ENCODE measurements at regions not wholly inside any gene's neighbourhood (a gene's known extent, or its start where the extent isn't known, plus 50 kb on each side); places are given as distances from the start of the nearest gene placed in this dataset.

DNA sequence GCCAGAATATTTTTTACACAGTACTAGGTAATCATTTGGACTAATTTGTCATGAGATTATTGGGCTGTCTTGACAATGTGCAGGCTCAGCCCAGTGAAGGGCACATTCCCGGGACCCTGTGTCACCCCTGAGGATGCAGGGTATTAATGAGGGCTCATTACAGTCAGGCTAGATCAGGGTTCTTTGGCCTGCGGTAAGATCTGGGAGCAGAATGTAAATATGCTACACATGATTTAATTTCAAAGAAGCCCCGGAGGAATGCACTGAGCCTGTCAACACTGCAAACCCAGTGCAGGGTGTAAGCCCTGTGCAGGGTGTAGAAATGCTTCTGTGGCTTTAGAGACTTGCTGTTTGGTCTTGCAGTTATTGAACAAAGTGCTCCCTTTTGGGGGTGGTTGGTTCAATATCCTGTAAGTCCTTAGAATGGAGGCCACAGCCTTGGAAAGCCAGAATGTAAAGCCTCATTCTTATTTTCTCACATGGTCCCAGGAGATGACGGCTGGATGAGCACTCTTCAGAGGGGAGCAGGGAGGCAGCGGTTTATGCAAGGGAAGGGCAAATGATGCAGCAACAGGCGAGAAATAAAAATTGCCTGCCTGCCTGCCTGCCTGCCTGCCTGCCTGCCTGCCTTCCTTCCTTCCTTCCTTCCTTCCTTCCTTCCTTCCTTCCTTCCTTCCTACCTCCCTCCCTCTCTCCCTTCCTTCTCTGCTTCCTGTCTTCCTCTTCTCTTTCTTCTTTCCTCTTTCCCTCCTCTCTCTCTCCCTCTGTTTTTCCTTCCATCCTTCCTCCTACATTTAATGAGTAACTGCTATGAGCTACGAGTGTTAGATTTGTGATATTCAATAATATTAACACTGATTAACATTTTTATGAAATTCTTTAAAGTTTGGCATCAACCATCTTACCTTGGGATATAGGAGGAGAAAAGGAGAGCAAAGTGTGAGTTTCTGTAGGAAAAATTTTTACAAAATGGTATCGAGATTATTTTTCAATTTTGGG is 148.8 kb downstream of the VAPA start:
- H3K4me3 Mint-ChIP-seq = peak overlapping the region; percentile 53
- no peak for TF ChIP-seq CTCF (conservative IDR thresholded peaks at IDR 0.05)
- no peak for DNase-seq (ENCODE audit: extremely low spot score, unreplicated experiment)
- H3K27me3 Mint-ChIP-seq = no peaks in the 10 kb centered on the region
- H3K9me3 Mint-ChIP-seq = no peaks in the 10 kb centered on the region
- no peaks in the 10 kb centered on the region for H3K36me3 Mint-ChIP-seq
- peak overlapping the region; percentile 8 for H3K27ac Mint-ChIP-seq
- peaks cover 48% of the 10 kb centered on the region for H3K4me1 Mint-ChIP-seq (ENCODE audit: unreplicated experiment)

GRCh38 chr18:10063489-10063888 is 149.7 kb downstream of the VAPA start:
- DNase-seq (ENCODE audit: extremely low spot score, unreplicated experiment) = no peak
- Mint-ChIP-seq H3K36me3 (no peaks in the 10 kb centered on the region), H3K4me3 (peak overlapping the region; percentile 8), H3K4me1 (ENCODE audit: unreplicated experiment) (peaks cover 51% of the 10 kb centered on the region), H3K9me3 (no peaks in the 10 kb centered on the region), H3K27ac (no peak overlapping the region), H3K27me3 (no peaks in the 10 kb centered on the region)
- no peak for TF ChIP-seq CTCF (conservative IDR thresholded peaks at IDR 0.05)

- no peak for TF ChIP-seq CTCF (conservative IDR thresholded peaks at IDR 0.05)
- no peak for DNase-seq (ENCODE audit: extremely low spot score, unreplicated experiment)
- Mint-ChIP-seq H3K27me3 (no peaks in the 10 kb centered on the region), H3K4me1 (ENCODE audit: unreplicated experiment) (peaks cover 58% of the 10 kb centered on the region), H3K9me3 (no peaks in the 10 kb centered on the region), H3K4me3 (no peak overlapping the region), H3K36me3 (no peaks in the 10 kb centered on the region), H3K27ac (no peak overlapping the region)
Observed at GRCh38 chr18:10064267-10064666, 150.5 kb downstream of the VAPA start.

- no peak overlapping the region for H3K27ac Mint-ChIP-seq
- peaks cover 50% of the 10 kb centered on the region for H3K4me1 Mint-ChIP-seq (ENCODE audit: unreplicated experiment)
- H3K4me3 Mint-ChIP-seq = no peak overlapping the region
- no peak for DNase-seq (ENCODE audit: extremely low spot score, unreplicated experiment)
- H3K9me3 Mint-ChIP-seq = no peaks in the 10 kb centered on the region
- no peak for TF ChIP-seq CTCF (conservative IDR thresholded peaks at IDR 0.05)
- no peaks in the 10 kb centered on the region for H3K27me3 Mint-ChIP-seq
- H3K36me3 Mint-ChIP-seq = no peaks in the 10 kb centered on the region
Observed at GRCh38 chr18:10065296-10065695, 151.5 kb downstream of the VAPA start.

GRCh38 chr18:10067670-10068659 is 154.1 kb downstream of the VAPA start:
- Mint-ChIP-seq H3K4me1 (ENCODE audit: unreplicated experiment) (peaks cover 27% of the 10 kb centered on the region), H3K9me3 (no peaks in the 10 kb centered on the region), H3K36me3 (no peaks in the 10 kb centered on the region), H3K27ac (peak overlapping the region; percentile 11), H3K27me3 (no peaks in the 10 kb centered on the region), H3K4me3 (no peak overlapping the region)
- no peak for DNase-seq (ENCODE audit: extremely low spot score, unreplicated experiment)
- TF ChIP-seq CTCF (conservative IDR thresholded peaks at IDR 0.05) = no peak

Measured in type B pancreatic cell (in vitro differentiated cells).